Astrocyte of the cerebellum (primary cell): ENCODE measurements at regions not wholly inside any gene's neighbourhood (a gene's known extent, or its start where the extent isn't known, plus 50 kb on each side); places are given as distances from the start of the nearest gene placed in this dataset.

Experiments used
- DNase-seq: peaks from one replicate; pipeline ENCODE4 v3.0.0-alpha.2; 2011; ENCODE audit warnings: low read depth
- H3K4me3 ChIP-seq: 2 replicates; pipeline ENCODE4 v1.5.1; 2011; ENCODE audit warnings: mild to moderate bottlenecking, low read depth, low read length, moderate library complexity
- CTCF ChIP-seq: IDR thresholded peaks from 2 replicates; pipeline ENCODE4 v1.5.1; 2012; ENCODE audit warnings: low read length, low read depth, moderate library complexity, mild to moderate bottlenecking; ENCODE audit errors: missing control alignments
- in situ Hi-C: cut with HindIII; loops from 2 replicates; pipeline ENCODE4 v1.10.0; 2017; ENCODE audit warnings: low sequenced_read_pairs

GRCh38 chr16:47852991-47853390, 302.8 kb downstream of the ABCC12 start:
- no peak for DNase-seq
- in situ Hi-C loops: no loop called here

GRCh38 chr16:47851146-47851545, 304.6 kb downstream of the ABCC12 start:
- no peak overlapping the region for H3K4me3 ChIP-seq
- in situ Hi-C loops: no loop called here
- DNase-seq: no peak
- no peak for TF ChIP-seq CTCF

More at GRCh38 chr16:47852991-47853390, 302.8 kb downstream of the ABCC12 start:
- no peak for TF ChIP-seq CTCF
- H3K4me3 ChIP-seq: no peak overlapping the region

- no peak for DNase-seq
- in situ Hi-C loops: no loop called here
- H3K4me3 ChIP-seq: no peak overlapping the region
- no peak for TF ChIP-seq CTCF
Measured at GRCh38 chr16:47849736-47850135, 306.1 kb downstream of the ABCC12 start.

- TF ChIP-seq CTCF: no peak
- in situ Hi-C loops: no loop called here
Measured at GRCh38 chr16:47848421-47849109, 307.2 kb downstream of the ABCC12 start.

GRCh38 chr16:47847220-47847970, 308.4 kb downstream of the ABCC12 start:
- TF ChIP-seq CTCF: no peak
- DNase-seq: no peak
- in situ Hi-C loops: no loop called here
- H3K4me3 ChIP-seq: no peak overlapping the region

More at GRCh38 chr16:47848421-47849109, 307.2 kb downstream of the ABCC12 start:
- peak; percentile 34 for DNase-seq
- no peak overlapping the region for H3K4me3 ChIP-seq

GRCh38 chr16:47834485-47835024, 321.2 kb downstream of the ABCC12 start:
- no peak overlapping the region for H3K4me3 ChIP-seq
- TF ChIP-seq CTCF: no peak
- in situ Hi-C loops: loop anchor here (5.0 kb wide), 1 partner anchor 52 kb away; no protein-coding TSS in a partner anchor
- no peak for DNase-seq
